Activated CD4-positive, alpha-beta memory T cell treated with anti-CD3 and anti-CD28 coated beads for 36 hours (primary cell): ENCODE measurements at regions not wholly inside any gene's neighbourhood (a gene's known extent, or its start where the extent isn't known, plus 50 kb on each side); places are given as distances from the start of the nearest gene placed in this dataset.

Source experiments
- CTCF ChIA-PET: fragments of 350-600 bp; sonication (Branson Sonifier 250); formaldehyde crosslinking; loops from one replicate; lab custom pipeline; 2021; ENCODE audit warnings: antibody characterized with exemption, inconsistent platforms; lab: Charles Lee
- POLR2A ChIA-PET: fragments of 350-600 bp; sonication (Branson Sonifier 250); formaldehyde crosslinking; loops from one replicate; lab custom pipeline; 2021; ENCODE audit warnings: antibody characterized with exemption; lab: Charles Lee
- DNase-seq: peaks from one replicate; pipeline ENCODE4 v3.0.0-alpha.2; 2020
- H3K27ac Mint-ChIP-seq: one replicate; pipeline ENCODE4 v1.8.0; 2021; ENCODE audit warnings: mixed read lengths
- H3K27me3 Mint-ChIP-seq: one replicate; pipeline ENCODE4 v1.8.0; 2021; ENCODE audit warnings: mixed read lengths
- H3K36me3 Mint-ChIP-seq: one replicate; pipeline ENCODE4 v1.8.0; 2021; ENCODE audit warnings: mixed read lengths
- H3K4me1 Mint-ChIP-seq: one replicate; pipeline ENCODE4 v1.8.0; 2021; ENCODE audit warnings: low read depth, mixed read lengths
- H3K4me3 Mint-ChIP-seq: one replicate; pipeline ENCODE4 v1.8.0; 2021; ENCODE audit warnings: mild to moderate bottlenecking, mixed read lengths
- H3K9me3 Mint-ChIP-seq: one replicate; pipeline ENCODE4 v1.8.0; 2021; ENCODE audit warnings: mixed read lengths
- intact Hi-C: fragments of 100-400 bp; cut with micrococcal nuclease; formaldehyde crosslinking; loops from one replicate; pipeline ENCODE4 v1.15.1; 2023

GRCh38 chr4:147362938-147363337, 118.0 kb upstream of the EDNRA start:
- CTCF ChIA-PET, result no interaction called here
- Mint-ChIP-seq H3K4me3 (no peak overlapping the region), H3K27ac (no peak overlapping the region), H3K36me3 (no peaks in the 10 kb centered on the region), H3K9me3 (no peaks in the 10 kb centered on the region), H3K4me1 (no peaks in the 10 kb centered on the region), H3K27me3 (no peaks in the 10 kb centered on the region)
- intact Hi-C loops, result no loop called here
- POLR2A ChIA-PET, result no interaction called here
- DNase-seq, result no peak

DNA sequence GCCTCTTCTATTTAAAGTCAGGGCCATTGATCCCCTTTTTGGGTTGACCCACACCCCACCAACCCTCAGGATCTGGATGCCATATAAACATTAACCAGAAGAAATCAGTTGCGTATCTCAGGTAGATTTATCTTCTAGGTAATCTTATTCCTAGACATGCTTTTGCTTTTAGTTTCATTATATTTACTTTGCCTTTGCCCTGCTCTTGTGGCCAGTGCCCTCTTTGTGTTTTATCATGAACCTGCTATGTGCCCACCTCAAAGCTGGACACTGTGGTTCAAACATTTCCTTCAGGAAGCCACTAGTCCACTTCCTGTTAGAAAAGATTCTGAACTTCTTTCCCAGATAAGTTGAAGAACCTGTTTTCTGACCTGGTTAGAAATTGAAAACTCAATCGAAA, 117.4 kb upstream of the EDNRA start:
- no peak overlapping the region for H3K27ac Mint-ChIP-seq

DNA sequence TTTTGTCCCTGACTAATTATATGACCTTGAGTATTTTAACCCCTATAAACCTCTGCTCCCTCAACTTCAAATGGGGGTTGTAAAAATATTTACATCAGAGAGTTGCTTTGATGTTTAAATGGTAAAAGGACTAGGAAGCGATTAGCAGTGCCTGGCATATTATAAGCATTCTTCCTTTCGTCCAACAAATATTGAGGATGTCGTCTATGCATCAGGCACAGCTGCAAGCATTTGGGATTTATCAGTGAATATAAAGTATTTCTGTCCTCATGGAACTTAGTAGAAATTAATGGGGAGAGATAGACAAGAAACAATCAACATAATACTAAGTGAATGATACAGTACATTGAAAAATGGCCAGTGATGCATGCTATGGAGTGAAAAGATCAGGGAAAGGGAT, 115.5 kb upstream of the EDNRA start:
- Mint-ChIP-seq H3K4me3 (no peak overlapping the region), H3K4me1 (no peaks in the 10 kb centered on the region), H3K9me3 (no peaks in the 10 kb centered on the region), H3K27ac (no peak overlapping the region), H3K36me3 (no peaks in the 10 kb centered on the region), H3K27me3 (no peaks in the 10 kb centered on the region)
- CTCF ChIA-PET, result no interaction called here
- POLR2A ChIA-PET, result no interaction called here
- DNase-seq, result no peak
- intact Hi-C loops, result no loop called here

More for the DNA sequence above, 117.4 kb upstream of the EDNRA start:
- Mint-ChIP-seq H3K4me3 (no peak overlapping the region), H3K9me3 (no peaks in the 10 kb centered on the region), H3K36me3 (no peaks in the 10 kb centered on the region), H3K27me3 (no peaks in the 10 kb centered on the region), H3K4me1 (no peaks in the 10 kb centered on the region)
- intact Hi-C loops, result no loop called here
- no peak for DNase-seq
- ChIA-PET POLR2A (no interaction called here), CTCF (no interaction called here)

DNA sequence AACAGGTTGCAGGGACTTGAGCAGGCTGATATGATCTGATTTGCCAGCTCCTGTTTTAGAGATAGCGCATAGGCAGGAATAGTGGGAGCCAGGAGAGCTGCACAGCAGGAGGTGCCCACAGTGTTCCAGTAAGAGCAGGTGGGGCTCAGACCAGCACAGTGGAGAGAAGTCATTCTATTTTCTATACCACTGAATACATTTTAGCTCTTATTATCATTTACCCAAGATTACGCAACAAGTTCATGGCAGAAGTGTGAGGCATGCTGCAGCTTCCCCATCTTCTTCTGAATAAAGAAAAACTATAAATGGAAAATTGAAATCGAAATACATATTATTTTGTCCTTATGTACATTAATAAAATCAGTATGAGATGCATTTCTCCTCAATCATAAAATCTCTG, 114.7 kb upstream of the EDNRA start:
- Mint-ChIP-seq H3K27me3 (no peaks in the 10 kb centered on the region), H3K27ac (no peak overlapping the region), H3K4me3 (no peak overlapping the region), H3K4me1 (no peaks in the 10 kb centered on the region), H3K36me3 (no peaks in the 10 kb centered on the region), H3K9me3 (no peaks in the 10 kb centered on the region)
- intact Hi-C loops, result no loop called here
- ChIA-PET CTCF (no interaction called here), POLR2A (no interaction called here)
- no peak for DNase-seq

DNA sequence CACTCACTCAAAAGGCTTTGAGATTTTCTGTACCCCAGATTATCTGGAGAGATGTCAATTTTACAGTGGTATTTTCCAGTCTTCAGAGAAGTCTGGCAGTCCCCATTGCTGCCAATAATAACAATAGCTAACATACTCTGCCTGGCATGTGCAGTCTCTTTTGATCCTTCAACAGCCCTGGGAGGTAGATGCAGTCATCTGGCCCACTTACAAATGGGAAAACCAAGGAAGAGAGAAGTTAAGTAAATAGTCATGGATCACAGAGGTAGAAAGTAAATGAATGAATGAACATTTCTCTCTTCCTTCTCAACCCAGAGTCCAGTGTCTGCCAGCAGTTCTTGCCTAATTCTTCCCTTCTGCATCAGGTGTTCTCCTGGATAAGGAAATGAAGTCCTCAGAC, 113.0 kb upstream of the EDNRA start:
- CTCF ChIA-PET, result no interaction called here
- H3K36me3 Mint-ChIP-seq, result no peaks in the 10 kb centered on the region
- H3K9me3 Mint-ChIP-seq, result no peaks in the 10 kb centered on the region
- intact Hi-C loops, result no loop called here
- no peaks in the 10 kb centered on the region for H3K27me3 Mint-ChIP-seq
- H3K4me3 Mint-ChIP-seq, result no peak overlapping the region
- DNase-seq, result no peak
- H3K27ac Mint-ChIP-seq, result no peak overlapping the region
- POLR2A ChIA-PET, result no interaction called here
- no peaks in the 10 kb centered on the region for H3K4me1 Mint-ChIP-seq

- DNase-seq, result no peak
- no peaks in the 10 kb centered on the region for H3K36me3 Mint-ChIP-seq
- CTCF ChIA-PET, result no interaction called here
- H3K4me3 Mint-ChIP-seq, result no peak overlapping the region
- no peaks in the 10 kb centered on the region for H3K4me1 Mint-ChIP-seq
- POLR2A ChIA-PET, result no interaction called here
- H3K27me3 Mint-ChIP-seq, result no peaks in the 10 kb centered on the region
- no peaks in the 10 kb centered on the region for H3K9me3 Mint-ChIP-seq
- intact Hi-C loops, result no loop called here
- H3K27ac Mint-ChIP-seq, result no peak overlapping the region
Observed at GRCh38 chr4:147368948-147369347, 111.9 kb upstream of the EDNRA start.

GRCh38 chr4:147370473-147370872, 110.4 kb upstream of the EDNRA start:
- intact Hi-C loops, result no loop called here
- H3K9me3 Mint-ChIP-seq, result no peaks in the 10 kb centered on the region
- no peak overlapping the region for H3K27ac Mint-ChIP-seq
- H3K27me3 Mint-ChIP-seq, result no peaks in the 10 kb centered on the region
- ChIA-PET CTCF (no interaction called here), POLR2A (no interaction called here)
- H3K4me1 Mint-ChIP-seq, result no peaks in the 10 kb centered on the region
- H3K36me3 Mint-ChIP-seq, result no peaks in the 10 kb centered on the region
- no peak for DNase-seq
- H3K4me3 Mint-ChIP-seq, result no peak overlapping the region

- no peaks in the 10 kb centered on the region for H3K36me3 Mint-ChIP-seq
- intact Hi-C loops, result no loop called here
- H3K27ac Mint-ChIP-seq, result no peak overlapping the region
- no peaks in the 10 kb centered on the region for H3K9me3 Mint-ChIP-seq
- POLR2A ChIA-PET, result no interaction called here
- no peak for DNase-seq
- H3K27me3 Mint-ChIP-seq, result no peaks in the 10 kb centered on the region
- no peaks in the 10 kb centered on the region for H3K4me1 Mint-ChIP-seq
- H3K4me3 Mint-ChIP-seq, result no peak overlapping the region
- CTCF ChIA-PET, result no interaction called here
Observed at GRCh38 chr4:147370881-147371280, 110.0 kb upstream of the EDNRA start.

- CTCF ChIA-PET, result no interaction called here
- H3K9me3 Mint-ChIP-seq, result no peaks in the 10 kb centered on the region
- no peak overlapping the region for H3K27ac Mint-ChIP-seq
- H3K27me3 Mint-ChIP-seq, result no peaks in the 10 kb centered on the region
- no peaks in the 10 kb centered on the region for H3K4me1 Mint-ChIP-seq
- H3K4me3 Mint-ChIP-seq, result no peak overlapping the region
- DNase-seq, result no peak
- H3K36me3 Mint-ChIP-seq, result no peaks in the 10 kb centered on the region
- intact Hi-C loops, result no loop called here
- POLR2A ChIA-PET, result no interaction called here
Observed at GRCh38 chr4:147371661-147372060, 109.2 kb upstream of the EDNRA start.

DNA sequence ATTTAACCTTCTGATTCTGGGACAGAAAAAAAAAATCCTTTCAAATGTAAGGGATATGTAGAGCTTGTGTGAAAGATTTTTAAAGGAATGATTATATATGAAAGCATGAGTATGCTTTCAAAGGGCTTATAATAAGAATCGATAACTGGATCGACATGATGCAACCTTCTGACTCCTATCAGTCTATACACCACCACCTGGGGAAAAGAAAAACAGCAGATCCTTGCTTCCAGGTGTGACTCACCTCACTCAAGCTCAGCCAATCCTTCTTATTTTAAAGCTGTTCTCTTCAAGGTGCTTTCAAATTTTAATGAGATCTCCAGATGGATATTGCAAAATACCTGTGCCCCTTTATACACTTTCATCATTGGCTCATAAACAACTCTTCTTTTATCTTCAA, 102.1 kb upstream of the EDNRA start:
- no peak for DNase-seq
- no peaks in the 10 kb centered on the region for H3K9me3 Mint-ChIP-seq
- ChIA-PET CTCF (no interaction called here), POLR2A (no interaction called here)
- intact Hi-C loops, result no loop called here
- no peak overlapping the region for H3K27ac Mint-ChIP-seq
- H3K36me3 Mint-ChIP-seq, result no peaks in the 10 kb centered on the region
- H3K27me3 Mint-ChIP-seq, result no peaks in the 10 kb centered on the region
- H3K4me1 Mint-ChIP-seq, result no peaks in the 10 kb centered on the region
- H3K4me3 Mint-ChIP-seq, result no peak overlapping the region

DNA sequence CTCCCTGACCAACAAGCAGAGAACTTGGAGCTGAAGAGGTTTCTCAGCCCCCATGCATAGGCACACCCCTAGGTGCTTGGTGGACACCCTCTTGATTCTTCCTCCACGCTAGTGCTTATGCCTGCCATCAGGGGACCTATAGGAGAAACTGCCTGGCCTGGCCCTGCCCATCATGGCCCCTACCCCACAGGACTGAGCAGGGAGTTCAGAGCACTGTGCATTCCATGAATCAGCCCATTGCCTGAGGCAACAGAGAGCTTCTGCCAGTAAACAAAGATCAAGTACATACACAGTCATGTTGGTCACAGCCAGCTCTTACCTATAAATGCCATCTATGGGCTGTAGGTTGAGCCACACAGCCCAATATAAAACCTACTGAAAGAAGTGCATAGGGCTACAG, 99.1 kb upstream of the EDNRA start:
- H3K36me3 Mint-ChIP-seq, result no peaks in the 10 kb centered on the region
- POLR2A ChIA-PET, result no interaction called here
- no peaks in the 10 kb centered on the region for H3K4me1 Mint-ChIP-seq
- no peak overlapping the region for H3K27ac Mint-ChIP-seq
- H3K4me3 Mint-ChIP-seq, result no peak overlapping the region
- intact Hi-C loops, result no loop called here
- CTCF ChIA-PET, result no interaction called here
- DNase-seq, result no peak
- no peaks in the 10 kb centered on the region for H3K9me3 Mint-ChIP-seq
- no peaks in the 10 kb centered on the region for H3K27me3 Mint-ChIP-seq

DNA sequence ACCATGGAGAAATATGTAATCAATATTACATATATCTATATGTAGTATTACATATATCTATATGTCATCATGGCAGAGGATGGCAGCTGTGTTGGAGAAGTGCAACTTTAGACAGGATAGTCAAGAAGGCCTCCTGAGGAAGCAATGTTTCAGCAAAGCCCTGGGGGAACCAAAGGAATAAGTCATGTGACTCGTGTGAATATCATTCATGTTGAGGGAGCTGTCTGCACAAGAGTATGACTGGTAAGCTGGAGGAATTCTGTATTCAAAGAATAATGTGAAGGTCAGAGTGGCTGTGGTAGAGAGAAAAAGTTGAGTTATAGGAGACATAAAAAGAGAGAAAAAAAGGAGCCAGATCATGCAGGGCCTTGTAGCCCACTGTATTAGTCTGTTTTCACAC, 92.9 kb upstream of the EDNRA start:
- CTCF ChIA-PET, result no interaction called here
- Mint-ChIP-seq H3K36me3 (no peaks in the 10 kb centered on the region), H3K27me3 (no peaks in the 10 kb centered on the region), H3K27ac (no peak overlapping the region), H3K4me3 (no peak overlapping the region), H3K9me3 (no peaks in the 10 kb centered on the region), H3K4me1 (no peaks in the 10 kb centered on the region)
- POLR2A ChIA-PET, result no interaction called here
- no peak for DNase-seq
- intact Hi-C loops, result no loop called here

DNA sequence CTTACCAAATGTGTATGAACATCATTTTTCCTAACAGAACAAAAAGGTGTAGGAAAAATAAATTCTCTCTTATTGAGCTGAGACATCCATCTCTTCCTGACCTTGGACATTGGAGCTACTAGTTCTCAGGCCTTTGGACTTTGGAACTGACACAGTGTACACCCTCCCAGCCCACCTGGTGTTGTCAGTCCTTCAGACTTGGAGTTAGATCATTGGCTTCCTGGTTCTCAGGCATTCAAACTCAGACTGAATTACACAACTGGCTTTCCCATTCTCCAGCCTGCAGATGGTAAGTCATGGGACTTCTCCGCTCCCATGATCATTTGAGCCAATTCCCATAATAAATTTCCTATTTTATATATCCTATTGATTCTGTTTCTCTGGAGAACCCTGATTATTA, 84.8 kb upstream of the EDNRA start:
- Mint-ChIP-seq H3K4me3 (no peak overlapping the region), H3K36me3 (no peaks in the 10 kb centered on the region), H3K9me3 (no peaks in the 10 kb centered on the region), H3K4me1 (no peaks in the 10 kb centered on the region), H3K27ac (no peak overlapping the region), H3K27me3 (no peaks in the 10 kb centered on the region)
- POLR2A ChIA-PET, result no interaction called here
- no peak for DNase-seq
- CTCF ChIA-PET, result no interaction called here
- intact Hi-C loops, result no loop called here

DNA sequence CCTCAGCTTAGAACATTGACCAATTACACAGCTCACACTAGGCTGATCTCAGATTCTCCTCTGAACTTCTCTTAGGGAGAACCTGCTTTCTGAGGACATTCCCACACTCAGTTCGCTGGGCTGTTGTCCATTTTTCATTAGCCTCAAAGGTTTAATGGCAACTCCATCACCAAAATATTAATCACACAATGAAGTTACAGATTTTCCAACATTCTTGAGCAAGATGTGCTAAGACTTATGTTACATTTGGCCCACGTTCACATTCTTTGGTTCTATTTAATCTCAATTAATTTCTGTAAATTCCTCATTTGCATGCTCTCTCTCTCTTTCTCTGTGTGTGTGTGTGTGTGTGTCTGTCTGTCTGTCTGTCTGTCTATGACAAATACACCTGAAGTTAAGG, 82.3 kb upstream of the EDNRA start:
- Mint-ChIP-seq H3K27me3 (no peaks in the 10 kb centered on the region), H3K9me3 (no peaks in the 10 kb centered on the region), H3K4me1 (no peaks in the 10 kb centered on the region), H3K27ac (no peak overlapping the region), H3K4me3 (no peak overlapping the region), H3K36me3 (no peaks in the 10 kb centered on the region)
- intact Hi-C loops, result no loop called here
- ChIA-PET POLR2A (no interaction called here), CTCF (no interaction called here)
- DNase-seq, result no peak
